Adrenal gland (tissue), 9 donors: ENCODE measurements at regions not wholly inside any gene's neighbourhood (a gene's known extent, or its start where the extent isn't known, plus 50 kb on each side); places are given as distances from the start of the nearest gene placed in this dataset.

ENCODE experiments used
- DNase-seq, 7 donors: peaks; one replicate each; pipeline ENCODE4 v3.0.0-alpha.2; 2019 to 2020
- H3K27ac ChIP-seq, 5 donors: fragments of 200-600 bp; sonication (generic) in 4 of 5; 1 replicate in 3 of 5; 2 replicates in 2 of 5; pipeline versions ENCODE4 v1.5.1 to v1.8.0; 2016 to 2020; ENCODE audit warnings: mild to moderate bottlenecking in 1 of 5
- H3K27me3 ChIP-seq: fragments of 200-600 bp; 2 replicates; pipeline ENCODE4 v1.8.0; 2021
- H3K36me3 ChIP-seq, 2 donors: fragments of 200-600 bp; replicated peaks in 1 of 2; 1 replicate in 1 of 2; 2 replicates in 1 of 2; pipeline versions ENCODE4 v1.5.1 to v1.8.0; 2018 to 2022
- H3K4me1 ChIP-seq, 2 donors: fragments of 200-600 bp; replicated peaks in 1 of 2; 1 replicate in 1 of 2; 2 replicates in 1 of 2; pipeline versions ENCODE4 v1.5.1 to v1.8.0; 2018 to 2021
- H3K4me3 ChIP-seq, 4 donors: fragments of 200-600 bp; sonication (generic) in 3 of 4; one replicate each; pipeline ENCODE4 v1.5.1; 2016 to 2018
- H3K9me3 ChIP-seq, 3 donors: fragments of 200-600 bp; sonication (generic) in 1 of 3; replicated peaks in 1 of 3; 1 replicate in 2 of 3; 2 replicates in 1 of 3; pipeline versions ENCODE4 v1.5.1 to v1.8.0; 2016 to 2021
- CTCF ChIP-seq, 6 experiments: fragments of 450-650 bp in 4 of 6; fragments of 200-600 bp in 2 of 6; sonication (generic) in 1 of 6; IDR thresholded peaks; 1 replicate in 5 of 6; 2 replicates in 1 of 6; pipeline versions ENCODE4 v1.5.1 to v1.8.0; 2016 to 2021; ENCODE audit warnings: antibody characterized with exemption in 6 of 6, mild to moderate bottlenecking in 2 of 6, moderate library complexity in 1 of 6
- POLR2A ChIP-seq, 2 donors: fragments of 450-650 bp; IDR thresholded peaks; one replicate each; pipeline ENCODE4 v1.6.1; 2017; ENCODE audit warnings: antibody characterized with exemption in 2 of 2, mild to moderate bottlenecking in 2 of 2, moderate library complexity in 1 of 2
- WGBS, 4 donors: extraction: QIAGEN DNeasy Blood & Tissue Kit in 2 of 4; methylation state at CpG; one replicate each; pipeline versions ENCODE4 v1.1.5 to v1.1.7; 2013 to 2017; 5-methylcytosine and 5-hydroxymethylcytosine counted together
- intact Hi-C, 2 donors: fragments of 100-400 bp; cut with DNase I; formaldehyde crosslinking; loops; one replicate each; pipeline versions ENCODE4 v1.14.1 to v1.15.0; 2022 to 2023
- donor health status: healthy with polysubstance abuse.
- donor health status: Bipolar disorder and iron deficiency.
- donor health status: DM: yes; HTN: yes; CAD: no.
- donor health status: DM: no; HTN: no; CAD: no.
- donor health status: DM: no; HTN: no; CAD: no.

GRCh38 chrX:74080165-74080564, 223.8 kb upstream of the ZCCHC13 start:
- Histone ChIP-seq H3K4me3 (no peak overlapping the region), H3K27ac (no peak overlapping the region), H3K9me3 (no peaks in the 10 kb centered on the region), H3K4me1 (no peaks in the 10 kb centered on the region), H3K27me3 (peaks cover 10% of the 10 kb centered on the region), H3K36me3 (no peaks in the 10 kb centered on the region)
- intact Hi-C loops: no loop called here
- DNase-seq: no peak
- TF ChIP-seq POLR2A (IDR thresholded peaks at IDR 0.05) (no peak), CTCF (IDR thresholded peaks at IDR 0.05) (no peak)

- Histone ChIP-seq H3K9me3 (no peaks in the 10 kb centered on the region), H3K36me3 (no peaks in the 10 kb centered on the region), H3K4me1 (no peaks in the 10 kb centered on the region), H3K27ac (no peak overlapping the region), H3K4me3 (no peak overlapping the region), H3K27me3 (no peaks in the 10 kb centered on the region)
- no peak for DNase-seq
- TF ChIP-seq CTCF (IDR thresholded peaks at IDR 0.05) (no peak), POLR2A (IDR thresholded peaks at IDR 0.05) (no peak)
- WGBS, 4 donors: 94 to 97% (median 95%) methylated on average over 26 to 27 of the region's 27 CpGs; no CpG with 5 or more reads in 1 of the 4 donors
- intact Hi-C loops: no loop called here
Measured at GRCh38 chrX:74065831-74066390, 213.4 kb upstream of the XIST start.

GRCh38 chrX:74063426-74064155, 211.1 kb upstream of the XIST start:
- no peak overlapping the region for H3K27ac ChIP-seq
- no peak for TF ChIP-seq CTCF (IDR thresholded peaks at IDR 0.05)
- no peak for TF ChIP-seq POLR2A (IDR thresholded peaks at IDR 0.05)
- no peak for DNase-seq
- intact Hi-C loops: no loop called here
- WGBS, 4 donors: 90 to 100% (median 96%) methylated on average over 1 of the region's 1 CpG
- no peaks in the 10 kb centered on the region for H3K4me1 ChIP-seq
- H3K4me3 ChIP-seq: no peak overlapping the region
- H3K9me3 ChIP-seq: no peaks in the 10 kb centered on the region
- H3K27me3 ChIP-seq: no peaks in the 10 kb centered on the region
- no peaks in the 10 kb centered on the region for H3K36me3 ChIP-seq

- Histone ChIP-seq H3K27me3 (no peaks in the 10 kb centered on the region), H3K4me3 (no peak overlapping the region), H3K36me3 (no peaks in the 10 kb centered on the region), H3K27ac (no peak overlapping the region), H3K4me1 (no peaks in the 10 kb centered on the region), H3K9me3 (no peaks in the 10 kb centered on the region)
- WGBS, 4 donors: 75 to 87% (median 85%) methylated on average over 4 of the region's 4 CpGs
- no peak for DNase-seq
- intact Hi-C loops: no loop called here
- no peak for TF ChIP-seq POLR2A (IDR thresholded peaks at IDR 0.05)
- no peak for TF ChIP-seq CTCF (IDR thresholded peaks at IDR 0.05)
Measured at GRCh38 chrX:74061879-74062278, 209.4 kb upstream of the XIST start.
